Retinal pigment epithelial cell (primary cell): ENCODE measurements at regions not wholly inside any gene's neighbourhood (a gene's known extent, or its start where the extent isn't known, plus 50 kb on each side); places are given as distances from the start of the nearest gene placed in this dataset.

Experiments used
- DNase-seq: peaks from one replicate; pipeline ENCODE4 v3.0.0-alpha.2; 2010; ENCODE audit warnings: low read depth
- H3K4me3 ChIP-seq: 2 replicates; pipeline ENCODE4 v1.5.1; 2011; ENCODE audit warnings: mild to moderate bottlenecking, low read length, control low read depth, moderate library complexity
- CTCF ChIP-seq: conservative IDR thresholded peaks from 2 replicates; pipeline ENCODE4 v1.5.1; 2011; ENCODE audit warnings: low read depth, low read length, control low read depth, inconsistent platforms

- no peak for TF ChIP-seq CTCF
- no peak for DNase-seq
- no peak overlapping the region for H3K4me3 ChIP-seq
These were observed 112.0 kb downstream of the UTRN start for GRCh38 chr6:144397141-144397540.

- DNase-seq = no peak
- peak overlapping the region; percentile 2 for H3K4me3 ChIP-seq
- no peak for TF ChIP-seq CTCF
These were observed 115.2 kb downstream of the UTRN start for GRCh38 chr6:144400321-144400720.

GRCh38 chr6:144401736-144402733 lies 116.9 kb downstream of the UTRN start:
- no peak for TF ChIP-seq CTCF
- no peak for DNase-seq
- H3K4me3 ChIP-seq = no peak overlapping the region

- DNase-seq = no peak
- no peak for TF ChIP-seq CTCF
These were observed 117.6 kb downstream of the UTRN start for GRCh38 chr6:144402750-144403149.

GRCh38 chr6:144405163-144405562 lies 120.0 kb downstream of the UTRN start:
- H3K4me3 ChIP-seq = no peak overlapping the region
- no peak for TF ChIP-seq CTCF
- peak; percentile 78 for DNase-seq

More at GRCh38 chr6:144402750-144403149, 117.6 kb downstream of the UTRN start:
- H3K4me3 ChIP-seq = no peak overlapping the region

GRCh38 chr6:144406796-144407195 lies 121.7 kb downstream of the UTRN start:
- TF ChIP-seq CTCF = no peak
- no peak for DNase-seq
- no peak overlapping the region for H3K4me3 ChIP-seq

- no peak overlapping the region for H3K4me3 ChIP-seq
- TF ChIP-seq CTCF = no peak
- DNase-seq = no peak
These were observed 123.0 kb downstream of the UTRN start for GRCh38 chr6:144408161-144408560.
